ENCODE measurements at regions not wholly inside any gene's neighbourhood (a gene's known extent, or its start where the extent isn't known, plus 50 kb on each side); places are given as distances from the start of the nearest gene placed in this dataset.

DNA sequence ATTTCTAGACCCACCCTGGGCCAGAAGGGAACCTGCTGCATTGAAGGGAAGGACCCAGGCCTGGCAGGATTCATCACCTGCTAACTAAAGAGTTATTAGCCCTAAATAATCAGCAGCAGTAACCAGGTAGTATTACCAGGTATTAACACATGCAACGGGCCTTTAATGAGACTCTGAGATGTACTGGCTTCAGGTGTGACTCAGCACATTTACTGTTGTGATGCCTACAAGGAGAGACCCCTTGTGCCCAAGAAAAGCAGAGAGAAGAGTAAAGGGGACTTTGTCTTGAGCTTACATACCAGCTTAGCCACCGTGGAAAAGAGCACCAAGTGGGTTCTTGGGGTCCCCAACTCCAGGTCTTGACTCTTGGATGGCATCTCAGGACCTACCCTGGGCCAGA, 243.1 kb upstream of the SLC39A10 start:
- no peaks in the 10 kb centered on the region for H3K9me3 ChIP-seq (ENCODE audit: insufficient read depth, low read depth, low read length)
- no peak overlapping the region for H3K27ac ChIP-seq (ENCODE audit: low read length)
- H3K4me3 ChIP-seq (ENCODE audit: low read length): no peak overlapping the region

DNA sequence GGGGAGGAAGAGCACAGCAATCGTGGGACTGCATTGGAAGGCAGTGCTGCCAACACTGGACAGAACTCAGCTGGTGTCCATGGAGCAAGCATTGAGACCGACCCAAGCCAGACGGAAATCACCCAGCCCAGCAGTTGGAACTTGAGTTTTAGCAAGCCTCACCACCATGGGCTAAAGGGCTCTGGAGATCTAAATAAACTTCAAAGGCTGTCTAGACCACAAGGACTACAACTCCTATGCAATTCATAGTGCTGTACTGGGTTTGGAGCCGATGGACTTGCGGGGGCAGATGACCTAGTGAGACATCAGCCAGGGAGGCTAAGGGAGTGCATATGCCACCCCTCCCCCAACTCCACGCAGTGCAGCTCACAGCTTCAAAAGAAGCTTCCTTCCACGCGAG, 243.6 kb upstream of the SLC39A10 start:
- Histone ChIP-seq H3K36me3 (ENCODE audit: insufficient read depth, low read depth, low read length) (no peaks in the 10 kb centered on the region), H3K27ac (ENCODE audit: low read length) (no peak overlapping the region)

More for the DNA sequence above, 243.1 kb upstream of the SLC39A10 start:
- peaks cover 14% of the 10 kb centered on the region; the same call in 1 of the 2 replicates for H3K4me1 ChIP-seq (ENCODE audit: insufficient read depth, low read length)
- H3K27me3 ChIP-seq (ENCODE audit: insufficient read depth, low read length): no peaks in the 10 kb centered on the region
- H3K36me3 ChIP-seq (ENCODE audit: insufficient read depth, low read depth, low read length): no peaks in the 10 kb centered on the region
- H3K9ac ChIP-seq (ENCODE audit: low read depth, low read length): no peak overlapping the region

DNA sequence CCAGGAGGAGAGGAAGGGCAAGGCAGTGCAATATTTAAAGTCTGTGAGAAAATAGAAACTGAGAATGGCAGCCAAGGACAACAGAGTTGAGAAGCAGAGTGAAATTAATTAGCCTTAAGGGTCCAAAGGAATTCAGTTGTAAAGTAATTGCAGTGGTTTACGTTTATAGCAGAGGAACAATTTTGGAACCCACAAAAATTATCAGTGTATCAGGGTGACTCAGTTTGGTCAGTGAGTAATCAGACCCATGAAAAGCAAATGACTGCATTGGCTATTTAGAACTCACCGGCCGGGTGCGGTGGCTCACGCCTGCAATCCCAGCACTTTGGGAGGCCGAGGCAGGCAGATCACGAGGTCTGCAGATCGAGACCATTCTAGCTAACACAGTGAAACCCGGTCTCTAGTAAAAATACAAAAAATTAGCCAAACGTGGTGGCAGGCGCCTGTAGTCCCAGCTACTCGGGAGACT, 245.8 kb upstream of the SLC39A10 start:
- H3K27ac ChIP-seq (ENCODE audit: low read length): no peak overlapping the region

More for the DNA sequence above, 243.6 kb upstream of the SLC39A10 start:
- Histone ChIP-seq H3K9me3 (ENCODE audit: insufficient read depth, low read depth, low read length) (no peaks in the 10 kb centered on the region), H3K9ac (ENCODE audit: low read depth, low read length) (no peak overlapping the region), H3K4me1 (ENCODE audit: insufficient read depth, low read length) (peaks cover 14% of the 10 kb centered on the region; the same call in 1 of the 2 replicates), H3K4me3 (ENCODE audit: low read length) (no peak overlapping the region), H3K27me3 (ENCODE audit: insufficient read depth, low read length) (no peaks in the 10 kb centered on the region)

GRCh38 chr2:195410074-195410671, 246.9 kb upstream of the SLC39A10 start:
- Histone ChIP-seq H3K36me3 (ENCODE audit: insufficient read depth, low read depth, low read length) (no peaks in the 10 kb centered on the region), H3K9ac (ENCODE audit: low read depth, low read length) (no peak overlapping the region), H3K4me3 (ENCODE audit: low read length) (no peak overlapping the region), H3K27ac (ENCODE audit: low read length) (no peak overlapping the region), H3K27me3 (ENCODE audit: insufficient read depth, low read length) (no peaks in the 10 kb centered on the region), H3K4me1 (ENCODE audit: insufficient read depth, low read length) (peaks cover 14% of the 10 kb centered on the region; the same call in 1 of the 2 replicates), H3K9me3 (ENCODE audit: insufficient read depth, low read depth, low read length) (no peaks in the 10 kb centered on the region)

More for the DNA sequence above, 245.8 kb upstream of the SLC39A10 start:
- Histone ChIP-seq H3K4me1 (ENCODE audit: insufficient read depth, low read length) (peaks cover 14% of the 10 kb centered on the region; the same call in 1 of the 2 replicates), H3K36me3 (ENCODE audit: insufficient read depth, low read depth, low read length) (no peaks in the 10 kb centered on the region), H3K27me3 (ENCODE audit: insufficient read depth, low read length) (no peaks in the 10 kb centered on the region), H3K9ac (ENCODE audit: low read depth, low read length) (no peak overlapping the region), H3K4me3 (ENCODE audit: low read length) (no peak overlapping the region), H3K9me3 (ENCODE audit: insufficient read depth, low read depth, low read length) (no peaks in the 10 kb centered on the region)

DNA sequence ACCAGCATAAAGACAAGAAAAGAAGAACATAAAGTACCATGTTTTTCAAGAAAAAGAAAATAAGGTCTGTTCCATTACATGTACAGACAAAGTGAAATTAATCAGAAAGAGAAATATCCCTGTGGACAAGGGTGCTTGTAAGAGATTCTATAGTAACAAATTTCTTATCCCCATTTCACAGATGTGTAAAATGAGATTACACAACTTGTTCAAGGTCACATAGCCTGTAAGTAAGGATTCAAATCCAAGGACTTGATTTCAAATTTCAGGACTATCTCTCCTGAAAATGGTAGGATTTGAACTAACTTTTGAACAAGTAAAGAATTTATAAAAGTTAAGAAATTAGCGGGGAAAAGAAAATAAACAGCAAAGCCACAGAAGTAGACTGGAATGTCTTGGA, 248.2 kb upstream of the SLC39A10 start:
- H3K27ac ChIP-seq (ENCODE audit: low read length): no peak overlapping the region
- no peaks in the 10 kb centered on the region for H3K36me3 ChIP-seq (ENCODE audit: insufficient read depth, low read depth, low read length)
- no peaks in the 10 kb centered on the region for H3K9me3 ChIP-seq (ENCODE audit: insufficient read depth, low read depth, low read length)
- H3K27me3 ChIP-seq (ENCODE audit: insufficient read depth, low read length): no peaks in the 10 kb centered on the region
- no peak overlapping the region for H3K9ac ChIP-seq (ENCODE audit: low read depth, low read length)
- H3K4me1 ChIP-seq (ENCODE audit: insufficient read depth, low read length): peaks cover 12% of the 10 kb centered on the region; the same call in 1 of the 2 replicates
- H3K4me3 ChIP-seq (ENCODE audit: low read length): no peak overlapping the region

DNA sequence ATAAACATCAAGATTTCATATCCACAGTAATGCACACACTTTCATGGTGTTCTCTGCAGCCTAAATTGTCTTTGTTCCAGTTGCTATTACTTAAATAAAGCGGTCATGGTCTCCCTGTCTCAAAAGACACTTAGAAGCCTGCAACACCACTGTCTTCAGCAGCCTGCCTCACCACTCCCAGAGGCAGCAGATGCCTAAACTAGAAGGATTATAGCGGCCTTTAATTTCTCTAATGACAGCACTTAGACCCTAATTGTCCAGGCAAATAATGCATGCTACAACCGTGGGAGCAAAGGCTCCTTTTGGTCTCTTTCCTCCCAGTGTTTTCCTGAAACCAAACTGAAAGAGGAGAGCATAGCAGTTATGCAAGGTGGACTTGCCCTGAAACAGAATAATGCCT, 248.8 kb upstream of the SLC39A10 start:
- Histone ChIP-seq H3K9ac (ENCODE audit: low read depth, low read length) (no peak overlapping the region), H3K27ac (ENCODE audit: low read length) (no peak overlapping the region), H3K27me3 (ENCODE audit: insufficient read depth, low read length) (no peaks in the 10 kb centered on the region), H3K36me3 (ENCODE audit: insufficient read depth, low read depth, low read length) (no peaks in the 10 kb centered on the region), H3K4me1 (ENCODE audit: insufficient read depth, low read length) (peaks cover 8% of the 10 kb centered on the region; the same call in 1 of the 2 replicates), H3K4me3 (ENCODE audit: low read length) (no peak overlapping the region), H3K9me3 (ENCODE audit: insufficient read depth, low read depth, low read length) (no peaks in the 10 kb centered on the region)

- Histone ChIP-seq H3K9ac (ENCODE audit: low read depth, low read length) (no peak overlapping the region), H3K36me3 (ENCODE audit: insufficient read depth, low read depth, low read length) (no peaks in the 10 kb centered on the region), H3K9me3 (ENCODE audit: insufficient read depth, low read depth, low read length) (no peaks in the 10 kb centered on the region), H3K27ac (ENCODE audit: low read length) (no peak overlapping the region), H3K4me3 (ENCODE audit: low read length) (no peak overlapping the region), H3K4me1 (ENCODE audit: insufficient read depth, low read length) (peaks cover 8% of the 10 kb centered on the region; the same call in 1 of the 2 replicates), H3K27me3 (ENCODE audit: insufficient read depth, low read length) (no peaks in the 10 kb centered on the region)
Measured at GRCh38 chr2:195407783-195408182, 249.2 kb upstream of the SLC39A10 start.

- H3K4me3 ChIP-seq (ENCODE audit: low read length): no peak overlapping the region
- peaks cover 8% of the 10 kb centered on the region; the same call in 1 of the 2 replicates for H3K4me1 ChIP-seq (ENCODE audit: insufficient read depth, low read length)
- H3K9ac ChIP-seq (ENCODE audit: low read depth, low read length): no peak overlapping the region
- H3K27me3 ChIP-seq (ENCODE audit: insufficient read depth, low read length): no peaks in the 10 kb centered on the region
- H3K36me3 ChIP-seq (ENCODE audit: insufficient read depth, low read depth, low read length): no peaks in the 10 kb centered on the region
- no peaks in the 10 kb centered on the region for H3K9me3 ChIP-seq (ENCODE audit: insufficient read depth, low read depth, low read length)
- no peak overlapping the region for H3K27ac ChIP-seq (ENCODE audit: low read length)
Measured at GRCh38 chr2:195406886-195407603, 250.0 kb upstream of the SLC39A10 start.

GRCh38 chr2:195404651-195405050, 252.4 kb upstream of the SLC39A10 start:
- Histone ChIP-seq H3K4me3 (ENCODE audit: low read length) (no peak overlapping the region), H3K27me3 (ENCODE audit: insufficient read depth, low read length) (no peaks in the 10 kb centered on the region), H3K9ac (ENCODE audit: low read depth, low read length) (no peak overlapping the region), H3K27ac (ENCODE audit: low read length) (no peak overlapping the region), H3K36me3 (ENCODE audit: insufficient read depth, low read depth, low read length) (no peaks in the 10 kb centered on the region), H3K4me1 (ENCODE audit: insufficient read depth, low read length) (no peaks in the 10 kb centered on the region), H3K9me3 (ENCODE audit: insufficient read depth, low read depth, low read length) (no peaks in the 10 kb centered on the region)

GRCh38 chr2:195396479-195396878, 260.5 kb upstream of the SLC39A10 start:
- H3K4me1 ChIP-seq (ENCODE audit: insufficient read depth, low read length): no peaks in the 10 kb centered on the region
- no peak overlapping the region for H3K27ac ChIP-seq (ENCODE audit: low read length)
- no peak overlapping the region for H3K4me3 ChIP-seq (ENCODE audit: low read length)
- H3K27me3 ChIP-seq (ENCODE audit: insufficient read depth, low read length): no peaks in the 10 kb centered on the region
- H3K36me3 ChIP-seq (ENCODE audit: insufficient read depth, low read depth, low read length): no peaks in the 10 kb centered on the region
- H3K9me3 ChIP-seq (ENCODE audit: insufficient read depth, low read depth, low read length): no peaks in the 10 kb centered on the region
- H3K9ac ChIP-seq (ENCODE audit: low read depth, low read length): no peak overlapping the region

DNA sequence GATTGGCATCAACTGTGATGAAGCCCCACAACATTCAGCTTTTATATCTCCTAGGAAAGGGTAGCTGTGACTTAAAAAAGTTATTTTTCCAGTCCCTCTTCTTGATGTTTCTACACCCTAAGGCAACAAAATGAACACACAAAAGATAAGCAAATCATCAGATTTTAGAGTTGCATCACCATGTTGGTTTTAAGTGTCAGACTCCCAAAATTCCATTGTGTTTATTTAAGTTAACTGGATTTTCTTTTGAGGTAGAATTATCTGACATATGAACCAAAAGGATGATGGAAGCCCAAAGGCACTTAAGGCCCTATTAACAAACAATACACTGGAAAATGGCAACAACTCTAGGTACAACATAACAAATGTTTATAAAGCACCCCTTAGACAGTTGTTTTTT, 261.7 kb upstream of the SLC39A10 start:
- Histone ChIP-seq H3K4me1 (ENCODE audit: insufficient read depth, low read length) (no peaks in the 10 kb centered on the region), H3K9ac (ENCODE audit: low read depth, low read length) (no peak overlapping the region), H3K27ac (ENCODE audit: low read length) (no peak overlapping the region)

More for the DNA sequence above, 261.7 kb upstream of the SLC39A10 start:
- H3K27me3 ChIP-seq (ENCODE audit: insufficient read depth, low read length): no peaks in the 10 kb centered on the region
- no peak overlapping the region for H3K4me3 ChIP-seq (ENCODE audit: low read length)
- no peaks in the 10 kb centered on the region for H3K36me3 ChIP-seq (ENCODE audit: insufficient read depth, low read depth, low read length)
- H3K9me3 ChIP-seq (ENCODE audit: insufficient read depth, low read depth, low read length): no peaks in the 10 kb centered on the region

Data from iPS-20b (cell line).